ENCODE measurements at regions not wholly inside any gene's neighbourhood (a gene's known extent, or its start where the extent isn't known, plus 50 kb on each side); places are given as distances from the start of the nearest gene placed in this dataset.
A peak's percentile ranks its signal among the peaks of the same experiment; 100 is the strongest.
"Not testable (repeated sequence)": the region's sequence is repeated elsewhere in the genome, so short reads cannot be mapped to it uniquely, and the experiment has no call there.

GRCh38 chr3:79983118-79983517 is 215.3 kb upstream of the ROBO1 start:
- DNase-seq (ENCODE audit: low read depth in 2 of 2) = peak in 1 of 2 donors; percentile 52

- no peak for DNase-seq (ENCODE audit: low read depth in 2 of 2)
Observed at GRCh38 chr3:79979990-79980389, 212.2 kb upstream of the ROBO1 start.

- peak in 1 of 2 donors; percentile 28 for DNase-seq (ENCODE audit: low read depth in 2 of 2)
Observed at GRCh38 chr3:79976466-79976865, 208.7 kb upstream of the ROBO1 start.

- DNase-seq (ENCODE audit: low read depth in 2 of 2) = no peak
Observed at GRCh38 chr3:79973917-79974595, 206.3 kb upstream of the ROBO1 start.

- no peak for DNase-seq (ENCODE audit: low read depth in 2 of 2)
Observed at GRCh38 chr3:79973482-79973881, 205.7 kb upstream of the ROBO1 start.

GRCh38 chr3:79968418-79968817 is 200.6 kb upstream of the ROBO1 start:
- DNase-seq (ENCODE audit: low read depth in 2 of 2) = no peak

- no peak for DNase-seq (ENCODE audit: low read depth in 2 of 2)
Observed at GRCh38 chr3:79960594-79960993, 192.8 kb upstream of the ROBO1 start.

GRCh38 chr3:79957066-79957465 is 189.3 kb upstream of the ROBO1 start:
- no peak for DNase-seq (ENCODE audit: low read depth in 2 of 2)

GRCh38 chr3:79954756-79955155 is 187.0 kb upstream of the ROBO1 start:
- peak; percentile 20 to 22 for DNase-seq (ENCODE audit: low read depth in 2 of 2)

- peak; percentile 40 to 68 for DNase-seq (ENCODE audit: low read depth in 2 of 2)
Observed at GRCh38 chr3:79953591-79954101, 185.8 kb upstream of the ROBO1 start.

- DNase-seq (ENCODE audit: low read depth in 2 of 2) = not testable (repeated sequence)
Observed at GRCh38 chr3:79951426-79951825, 183.6 kb upstream of the ROBO1 start.

- DNase-seq (ENCODE audit: low read depth in 2 of 2) = no peak
Observed at GRCh38 chr3:79947957-79948356, 180.2 kb upstream of the ROBO1 start.

- no peak for DNase-seq (ENCODE audit: low read depth in 2 of 2)
Observed at GRCh38 chr3:79947469-79947868, 179.7 kb upstream of the ROBO1 start.

GRCh38 chr3:79937567-79937966 is 169.8 kb upstream of the ROBO1 start:
- DNase-seq (ENCODE audit: low read depth in 2 of 2) = no peak

GRCh38 chr3:79930196-79930595 is 162.4 kb upstream of the ROBO1 start:
- DNase-seq (ENCODE audit: low read depth in 2 of 2) = no peak

- no peak for DNase-seq (ENCODE audit: low read depth in 2 of 2)
Observed at GRCh38 chr3:79928687-79929408, 161.1 kb upstream of the ROBO1 start.

GRCh38 chr3:79926522-79926921 is 158.7 kb upstream of the ROBO1 start:
- no peak for DNase-seq (ENCODE audit: low read depth in 2 of 2)

GRCh38 chr3:79922633-79923032 is 154.8 kb upstream of the ROBO1 start:
- DNase-seq (ENCODE audit: low read depth in 2 of 2) = no peak

GRCh38 chr3:79917561-79917960 is 149.8 kb upstream of the ROBO1 start:
- no peak for DNase-seq (ENCODE audit: low read depth in 2 of 2)

GRCh38 chr3:79910337-79910736 is 142.5 kb upstream of the ROBO1 start:
- DNase-seq (ENCODE audit: low read depth in 2 of 2) = no peak

GRCh38 chr3:79906106-79906505 is 138.3 kb upstream of the ROBO1 start:
- DNase-seq (ENCODE audit: low read depth in 2 of 2) = no peak

- no peak for DNase-seq (ENCODE audit: low read depth in 2 of 2)
Observed at GRCh38 chr3:79902151-79902550, 134.4 kb upstream of the ROBO1 start.

- DNase-seq (ENCODE audit: low read depth in 2 of 2) = no peak
Observed at GRCh38 chr3:79898907-79899306, 131.1 kb upstream of the ROBO1 start.
